OCI-LY1 (cell line): ENCODE measurements at regions not wholly inside any gene's neighbourhood (a gene's known extent, or its start where the extent isn't known, plus 50 kb on each side); places are given as distances from the start of the nearest gene placed in this dataset.

Source experiments
- H2AFZ ChIP-seq: fragments of 200-600 bp; sonication (generic), shearing (Covaris generic); 2 replicates; pipeline ENCODE4 v1.6.0; 2014; ENCODE audit warnings: antibody characterized with exemption, mild to moderate bottlenecking, low read length
- H3F3A ChIP-seq: fragments of 200-600 bp; sonication (generic), shearing (Covaris generic); 2 replicates; pipeline ENCODE4 v1.6.0; 2014; ENCODE audit warnings: mild to moderate bottlenecking, antibody characterized with exemption, low read length, moderate library complexity; ENCODE audit not compliant: insufficient read depth
- H3K27ac ChIP-seq: fragments of 200-600 bp; sonication (generic); 2 replicates; pipeline ENCODE4 v1.5.1; 2014; ENCODE audit warnings: low read length, mixed run types, mild to moderate bottlenecking, low read depth; ENCODE audit not compliant: poor library complexity, severe bottlenecking
- H3K27me3 ChIP-seq: fragments of 200-600 bp; sonication (generic); 2 replicates; pipeline ENCODE4 v1.6.0; 2014; ENCODE audit warnings: antibody characterized with exemption, mild to moderate bottlenecking, low read length, moderate library complexity; ENCODE audit not compliant: insufficient read depth
- H3K36me3 ChIP-seq: fragments of 200-600 bp; sonication (generic); 2 replicates; pipeline ENCODE4 v1.6.1; 2014; ENCODE audit warnings: mild to moderate bottlenecking, antibody characterized with exemption, low read length, moderate library complexity, mixed read lengths; ENCODE audit not compliant: insufficient read depth
- H3K4me1 ChIP-seq: fragments of 200-600 bp; sonication (generic); 2 replicates; pipeline ENCODE4 v1.5.1; 2014; ENCODE audit warnings: mild to moderate bottlenecking, low read length, moderate library complexity; ENCODE audit not compliant: insufficient read depth, severe bottlenecking
- H3K4me2 ChIP-seq: fragments of 200-600 bp; sonication (generic), shearing (Covaris generic); 2 replicates; pipeline ENCODE4 v1.6.1; 2014; ENCODE audit warnings: low read length
- H3K4me3 ChIP-seq: fragments of 200-600 bp; sonication (generic); 2 replicates; pipeline ENCODE4 v1.5.1; 2014; ENCODE audit warnings: low read length, low read depth, mild to moderate bottlenecking, mixed read lengths; ENCODE audit not compliant: poor library complexity, severe bottlenecking
- H3K79me2 ChIP-seq: fragments of 200-600 bp; shearing (Covaris generic); 2 replicates; pipeline ENCODE4 v1.6.1; 2016; ENCODE audit warnings: mixed run types, low read length, mixed read lengths; ENCODE audit not compliant: insufficient read depth
- H3K9ac ChIP-seq: fragments of 200-600 bp; sonication (generic), shearing (Covaris generic); 2 replicates; pipeline ENCODE4 v1.6.1; 2014; ENCODE audit warnings: mild to moderate bottlenecking, low read length, mixed read lengths
- H3K9me2 ChIP-seq: fragments of 200-600 bp; sonication (generic), shearing (Covaris generic); 2 replicates; pipeline ENCODE4 v1.6.1; 2014; ENCODE audit warnings: low read depth, mild to moderate bottlenecking, low read length, mixed read lengths
- H3K9me3 ChIP-seq: fragments of 200-600 bp; shearing (Covaris generic); 2 replicates; pipeline ENCODE4 v1.6.1; 2014; ENCODE audit warnings: low read length, mixed read lengths
- H4K20me1 ChIP-seq: fragments of 200-600 bp; sonication (generic), shearing (Covaris generic); 2 replicates; pipeline ENCODE4 v1.6.0; 2016; ENCODE audit warnings: mild to moderate bottlenecking, low read length; ENCODE audit not compliant: insufficient read depth
- EZH2 ChIP-seq: fragments of 200-600 bp; sonication (generic), shearing (Covaris generic); IDR thresholded peaks from 2 replicates; pipeline ENCODE4 v1.8.0; 2017; ENCODE audit warnings: borderline replicate concordance, mixed run types, mild to moderate bottlenecking, antibody characterized with exemption, low read length, moderate library complexity, mixed read lengths
- TF ChIP-seq, protein P1 (sequence below): fragments of 200-600 bp; sonication (generic), shearing (Covaris generic); IDR thresholded peaks from 2 replicates; pipeline ENCODE4 v1.5.1; 2017; ENCODE audit warnings: mild to moderate bottlenecking, antibody characterized with exemption, low read length, moderate library complexity, mixed read lengths

DNA sequence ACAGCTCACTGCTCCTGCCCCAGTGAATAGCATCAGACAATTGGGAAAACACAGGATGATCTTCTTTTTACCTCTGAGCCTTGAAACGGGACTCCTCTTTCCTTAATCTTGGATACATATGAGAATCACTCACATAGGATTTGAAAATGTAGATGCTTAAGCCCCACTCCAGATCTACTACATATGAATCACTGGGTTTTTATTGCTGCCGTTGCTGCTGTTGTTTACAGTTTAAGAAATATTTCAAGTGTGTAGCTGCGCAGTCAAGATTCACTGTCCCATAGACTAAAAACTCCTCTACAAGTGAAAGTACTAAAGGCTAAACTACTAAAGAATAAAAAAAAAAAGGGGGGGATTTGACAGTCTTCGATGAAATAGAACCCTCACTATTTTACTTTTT is 765.9 kb downstream of the NTRK3 start:
- TF ChIP-seq EZH2: no peak
- TF ChIP-seq, protein P1, sequence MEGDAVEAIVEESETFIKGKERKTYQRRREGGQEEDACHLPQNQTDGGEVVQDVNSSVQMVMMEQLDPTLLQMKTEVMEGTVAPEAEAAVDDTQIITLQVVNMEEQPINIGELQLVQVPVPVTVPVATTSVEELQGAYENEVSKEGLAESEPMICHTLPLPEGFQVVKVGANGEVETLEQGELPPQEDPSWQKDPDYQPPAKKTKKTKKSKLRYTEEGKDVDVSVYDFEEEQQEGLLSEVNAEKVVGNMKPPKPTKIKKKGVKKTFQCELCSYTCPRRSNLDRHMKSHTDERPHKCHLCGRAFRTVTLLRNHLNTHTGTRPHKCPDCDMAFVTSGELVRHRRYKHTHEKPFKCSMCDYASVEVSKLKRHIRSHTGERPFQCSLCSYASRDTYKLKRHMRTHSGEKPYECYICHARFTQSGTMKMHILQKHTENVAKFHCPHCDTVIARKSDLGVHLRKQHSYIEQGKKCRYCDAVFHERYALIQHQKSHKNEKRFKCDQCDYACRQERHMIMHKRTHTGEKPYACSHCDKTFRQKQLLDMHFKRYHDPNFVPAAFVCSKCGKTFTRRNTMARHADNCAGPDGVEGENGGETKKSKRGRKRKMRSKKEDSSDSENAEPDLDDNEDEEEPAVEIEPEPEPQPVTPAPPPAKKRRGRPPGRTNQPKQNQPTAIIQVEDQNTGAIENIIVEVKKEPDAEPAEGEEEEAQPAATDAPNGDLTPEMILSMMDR: no peak
- no peak overlapping the region for H3K27ac ChIP-seq

DNA sequence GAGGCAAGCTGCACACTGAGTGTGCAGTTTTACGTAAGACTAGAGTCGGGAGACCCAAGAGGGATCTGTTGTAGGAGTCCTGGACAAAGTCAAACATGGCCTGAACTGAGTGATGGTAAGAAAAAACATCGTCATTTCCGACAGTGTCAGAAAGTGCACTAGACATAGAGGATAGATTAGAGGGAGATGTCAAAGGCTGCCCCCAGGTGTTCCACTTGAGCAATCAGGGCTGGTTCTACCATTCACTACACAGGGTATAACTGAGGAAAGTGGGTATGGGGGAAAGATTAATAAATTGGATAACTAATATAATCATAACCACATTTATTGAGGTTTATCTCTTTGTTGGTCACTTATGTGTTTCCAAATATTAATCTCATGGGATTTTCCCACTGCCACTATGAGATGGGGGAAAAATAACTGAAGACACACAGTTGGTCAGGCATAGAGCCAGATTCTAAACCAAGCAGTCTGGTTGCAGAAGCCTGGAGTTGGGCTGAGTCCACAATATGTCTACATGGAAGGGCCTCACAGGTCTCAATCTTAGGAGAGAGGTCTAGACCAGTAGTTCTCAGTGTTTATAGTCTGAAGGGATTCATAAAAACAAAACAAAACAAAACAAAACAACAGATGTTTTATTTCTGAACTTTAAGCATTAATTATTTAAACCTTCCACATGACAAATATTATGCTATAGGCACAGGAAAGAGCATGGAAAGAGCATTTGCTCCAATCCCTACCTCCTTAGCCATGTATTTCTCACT is 766.5 kb downstream of the NTRK3 start:
- Histone ChIP-seq H3K9me3 (no peaks in the 10 kb centered on the region), H3K4me1 (no peaks in the 10 kb centered on the region), H3K79me2 (no peaks in the 10 kb centered on the region), H3K4me3 (no peak overlapping the region), H3K27me3 (no peaks in the 10 kb centered on the region), H3K36me3 (no peaks in the 10 kb centered on the region), H3K9ac (no peak overlapping the region), H2AFZ (no peak overlapping the region), H3K27ac (no peak overlapping the region), H3K9me2 (no peaks in the 10 kb centered on the region), H4K20me1 (no peaks in the 10 kb centered on the region), H3K4me2 (no peak overlapping the region), H3F3A (no peaks in the 10 kb centered on the region)
- TF ChIP-seq, protein P1: no peak
- TF ChIP-seq EZH2: no peak

More for the DNA sequence above, 765.9 kb downstream of the NTRK3 start:
- no peaks in the 10 kb centered on the region for H3K9me2 ChIP-seq
- no peaks in the 10 kb centered on the region for H3K79me2 ChIP-seq
- H3K9ac ChIP-seq: no peak overlapping the region
- no peak overlapping the region for H2AFZ ChIP-seq
- no peaks in the 10 kb centered on the region for H3K27me3 ChIP-seq
- H3K4me2 ChIP-seq: no peak overlapping the region
- no peaks in the 10 kb centered on the region for H3K36me3 ChIP-seq
- H3K9me3 ChIP-seq: no peaks in the 10 kb centered on the region
- H4K20me1 ChIP-seq: no peaks in the 10 kb centered on the region
- no peak overlapping the region for H3K4me3 ChIP-seq
- no peaks in the 10 kb centered on the region for H3F3A ChIP-seq
- no peaks in the 10 kb centered on the region for H3K4me1 ChIP-seq

DNA sequence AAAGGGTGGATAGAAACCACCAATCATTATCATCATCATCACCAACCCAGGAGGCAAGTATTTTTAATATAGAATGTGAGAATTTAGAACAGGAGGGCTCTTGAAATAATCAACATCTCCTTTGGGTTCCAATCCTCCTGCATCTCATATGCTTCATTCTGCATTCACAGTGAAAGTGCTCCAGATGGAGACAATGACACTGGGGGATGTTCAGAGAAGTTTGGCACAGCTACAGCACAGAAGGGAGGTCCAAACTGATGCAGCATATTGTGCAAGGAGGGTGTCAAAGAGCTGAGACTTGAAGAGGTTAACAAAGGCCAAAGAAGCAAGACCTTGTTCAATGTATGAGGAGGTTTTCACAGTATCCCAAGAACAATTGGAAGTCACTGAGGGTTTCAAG is 767.1 kb downstream of the NTRK3 start:
- H3F3A ChIP-seq: no peaks in the 10 kb centered on the region
- H3K4me2 ChIP-seq: no peak overlapping the region
- H3K9me2 ChIP-seq: no peaks in the 10 kb centered on the region
- no peaks in the 10 kb centered on the region for H3K4me1 ChIP-seq
- H3K9ac ChIP-seq: no peak overlapping the region
- H3K9me3 ChIP-seq: no peaks in the 10 kb centered on the region
- no peaks in the 10 kb centered on the region for H3K27me3 ChIP-seq
- H3K27ac ChIP-seq: no peak overlapping the region
- no peaks in the 10 kb centered on the region for H4K20me1 ChIP-seq
- TF ChIP-seq EZH2: no peak
- TF ChIP-seq, protein P1: no peak
- H3K36me3 ChIP-seq: no peaks in the 10 kb centered on the region
- H3K4me3 ChIP-seq: no peak overlapping the region
- no peak overlapping the region for H2AFZ ChIP-seq
- H3K79me2 ChIP-seq: no peaks in the 10 kb centered on the region
